Erythroblast (primary cell): ENCODE measurements at regions not wholly inside any gene's neighbourhood (a gene's known extent, or its start where the extent isn't known, plus 50 kb on each side); places are given as distances from the start of the nearest gene placed in this dataset.

Source experiments
- GATA1 ChIP-seq: IDR thresholded peaks from 2 replicates; pipeline ENCODE4 v1.6.1; 2011; ENCODE audit warnings: low read depth, mild to moderate bottlenecking, control low read depth, low read length, moderate library complexity
- POLR2A ChIP-seq: IDR thresholded peaks from 2 replicates; pipeline ENCODE4 v1.6.1; 2011; ENCODE audit warnings: mild to moderate bottlenecking, low read length

GRCh38 chr12:90393089-90393488 lies 561.9 kb downstream of the CCER1 start:
- no peak for TF ChIP-seq POLR2A
- TF ChIP-seq GATA1: no peak
